Tibial artery (tissue), 4 donors: ENCODE measurements at regions not wholly inside any gene's neighbourhood (a gene's known extent, or its start where the extent isn't known, plus 50 kb on each side); places are given as distances from the start of the nearest gene placed in this dataset.

Experiments
- DNase-seq, 2 donors: peaks; one replicate each; pipeline ENCODE4 v3.0.0-alpha.2; 2019
- H3K27ac ChIP-seq, 2 donors: fragments of 200-600 bp; sonication (generic) in 1 of 2; 1 replicate in 1 of 2; 2 replicates in 1 of 2; pipeline ENCODE4 v1.5.1; 2018 to 2019; ENCODE audit warnings: mild to moderate bottlenecking in 1 of 2
- H3K27me3 ChIP-seq, 2 donors: fragments of 200-600 bp; sonication (generic) in 1 of 2; one replicate each; pipeline versions ENCODE4 v1.5.1 to v1.6.0; 2016 to 2019
- H3K36me3 ChIP-seq, 3 donors: fragments of 200-600 bp; sonication (generic) in 2 of 3; one replicate each; pipeline ENCODE4 v1.5.1; 2016 to 2019; ENCODE audit warnings: mild to moderate bottlenecking in 2 of 3
- H3K4me1 ChIP-seq, 4 donors: fragments of 200-600 bp; sonication (generic) in 2 of 4; 1 replicate in 3 of 4; 2 replicates in 1 of 4; pipeline ENCODE4 v1.5.1; 2016 to 2019
- H3K4me3 ChIP-seq, 2 donors: fragments of 200-600 bp; sonication (generic) in 1 of 2; 1 replicate in 1 of 2; 2 replicates in 1 of 2; pipeline ENCODE4 v1.5.1; 2018 to 2019; ENCODE audit warnings: mild to moderate bottlenecking in 2 of 2
- H3K9me3 ChIP-seq, 3 donors: fragments of 200-600 bp; sonication (generic) in 1 of 3; one replicate each; pipeline ENCODE4 v1.5.1; 2016 to 2019
- CTCF ChIP-seq, 2 experiments: fragments of 200-600 bp in 1 of 2; fragments of 450-650 bp in 1 of 2; IDR thresholded peaks; one replicate each; pipeline ENCODE4 v1.5.1; 2017 to 2019; ENCODE audit warnings: antibody characterized with exemption in 2 of 2, mild to moderate bottlenecking in 1 of 2, moderate library complexity in 1 of 2
- intact Hi-C: fragments of 100-400 bp; cut with DNase I; formaldehyde crosslinking; loops from one replicate; pipeline ENCODE4 v1.15.0; 2023; ENCODE audit warnings: low total_unique reads

- no peaks in the 10 kb centered on the region for H3K36me3 ChIP-seq
- no peak overlapping the region for H3K27ac ChIP-seq
- H3K4me1 ChIP-seq: no peaks in the 10 kb centered on the region
- TF ChIP-seq CTCF (IDR thresholded peaks at IDR 0.05): no peak
- DNase-seq: no peak
- intact Hi-C loops: no loop called here
- no peak overlapping the region for H3K4me3 ChIP-seq
- no peaks in the 10 kb centered on the region for H3K9me3 ChIP-seq
- H3K27me3 ChIP-seq: no peaks in the 10 kb centered on the region
Measured at GRCh38 chr4:57911203-57911602, 801.0 kb upstream of the IGFBP7 start.

- intact Hi-C loops: no loop called here
- Histone ChIP-seq H3K27ac (no peak overlapping the region), H3K9me3 (no peaks in the 10 kb centered on the region), H3K4me3 (no peak overlapping the region), H3K27me3 (no peaks in the 10 kb centered on the region), H3K36me3 (no peaks in the 10 kb centered on the region), H3K4me1 (no peaks in the 10 kb centered on the region)
- TF ChIP-seq CTCF (IDR thresholded peaks at IDR 0.05): no peak
- DNase-seq: no peak
Measured at GRCh38 chr4:57910151-57910550, 800.0 kb upstream of the IGFBP7 start.

- H3K27ac ChIP-seq: no peak overlapping the region
- no peaks in the 10 kb centered on the region for H3K4me1 ChIP-seq
- no peaks in the 10 kb centered on the region for H3K9me3 ChIP-seq
- H3K27me3 ChIP-seq: no peaks in the 10 kb centered on the region
- DNase-seq: no peak
- no peaks in the 10 kb centered on the region for H3K36me3 ChIP-seq
- intact Hi-C loops: no loop called here
- no peak for TF ChIP-seq CTCF (IDR thresholded peaks at IDR 0.05)
- H3K4me3 ChIP-seq: no peak overlapping the region
Measured at GRCh38 chr4:57905965-57906364, 795.8 kb upstream of the IGFBP7 start.

GRCh38 chr4:57877047-57877458 lies 766.9 kb upstream of the IGFBP7 start:
- H3K4me1 ChIP-seq: peaks cover 0 to 21% (median 4%) of the 10 kb centered on the region in 4 donors
- no peaks in the 10 kb centered on the region for H3K36me3 ChIP-seq
- no peak for DNase-seq
- H3K9me3 ChIP-seq: no peaks in the 10 kb centered on the region
- H3K4me3 ChIP-seq: no peak overlapping the region
- no peaks in the 10 kb centered on the region for H3K27me3 ChIP-seq
- intact Hi-C loops: no loop called here
- TF ChIP-seq CTCF (IDR thresholded peaks at IDR 0.05): no peak
- H3K27ac ChIP-seq: no peak overlapping the region

- Histone ChIP-seq H3K27ac (no peak overlapping the region), H3K9me3 (no peaks in the 10 kb centered on the region), H3K4me1 (peaks cover 0 to 15% (median 4%) of the 10 kb centered on the region in 4 donors), H3K36me3 (no peaks in the 10 kb centered on the region), H3K4me3 (no peak overlapping the region), H3K27me3 (no peaks in the 10 kb centered on the region)
- no peak for TF ChIP-seq CTCF (IDR thresholded peaks at IDR 0.05)
- intact Hi-C loops: no loop called here
- no peak for DNase-seq
Measured at GRCh38 chr4:57875829-57876392, 765.7 kb upstream of the IGFBP7 start.
